ENCODE measurements at regions not wholly inside any gene's neighbourhood (a gene's known extent, or its start where the extent isn't known, plus 50 kb on each side); places are given as distances from the start of the nearest gene placed in this dataset.

DNA sequence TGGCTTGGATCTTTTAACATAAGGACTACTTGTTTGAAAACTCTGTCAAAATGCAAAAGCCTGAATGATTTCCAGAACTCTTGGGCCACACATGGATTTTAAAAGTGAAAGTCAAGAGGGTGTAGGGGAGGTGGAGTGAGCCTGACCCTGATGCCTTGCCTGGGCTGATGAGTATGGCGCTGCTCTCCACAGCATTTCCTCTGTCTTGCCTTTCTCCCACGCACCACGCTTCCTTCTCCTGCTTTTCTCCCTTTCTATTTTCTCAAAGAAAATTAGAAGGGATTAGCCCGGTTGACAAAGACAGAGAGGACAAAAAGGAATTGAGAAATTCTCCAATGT lies 207.0 kb upstream of the CCDC68 start:
- H3K4me1 Mint-ChIP-seq (ENCODE audit: unreplicated experiment), result no peaks in the 10 kb centered on the region
- H3K4me3 Mint-ChIP-seq (ENCODE audit: unreplicated experiment), result no peak overlapping the region
- peaks cover 11% of the 10 kb centered on the region for H3K27me3 Mint-ChIP-seq (ENCODE audit: unreplicated experiment)
- TF ChIP-seq, protein P1, sequence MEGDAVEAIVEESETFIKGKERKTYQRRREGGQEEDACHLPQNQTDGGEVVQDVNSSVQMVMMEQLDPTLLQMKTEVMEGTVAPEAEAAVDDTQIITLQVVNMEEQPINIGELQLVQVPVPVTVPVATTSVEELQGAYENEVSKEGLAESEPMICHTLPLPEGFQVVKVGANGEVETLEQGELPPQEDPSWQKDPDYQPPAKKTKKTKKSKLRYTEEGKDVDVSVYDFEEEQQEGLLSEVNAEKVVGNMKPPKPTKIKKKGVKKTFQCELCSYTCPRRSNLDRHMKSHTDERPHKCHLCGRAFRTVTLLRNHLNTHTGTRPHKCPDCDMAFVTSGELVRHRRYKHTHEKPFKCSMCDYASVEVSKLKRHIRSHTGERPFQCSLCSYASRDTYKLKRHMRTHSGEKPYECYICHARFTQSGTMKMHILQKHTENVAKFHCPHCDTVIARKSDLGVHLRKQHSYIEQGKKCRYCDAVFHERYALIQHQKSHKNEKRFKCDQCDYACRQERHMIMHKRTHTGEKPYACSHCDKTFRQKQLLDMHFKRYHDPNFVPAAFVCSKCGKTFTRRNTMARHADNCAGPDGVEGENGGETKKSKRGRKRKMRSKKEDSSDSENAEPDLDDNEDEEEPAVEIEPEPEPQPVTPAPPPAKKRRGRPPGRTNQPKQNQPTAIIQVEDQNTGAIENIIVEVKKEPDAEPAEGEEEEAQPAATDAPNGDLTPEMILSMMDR (IDR thresholded peaks at IDR 0.05), result no peak
- no peak for DNase-seq (ENCODE audit: extremely low spot score, unreplicated experiment)
- no peaks in the 10 kb centered on the region for H3K36me3 Mint-ChIP-seq (ENCODE audit: unreplicated experiment)
- no peak overlapping the region for H3K27ac Mint-ChIP-seq (ENCODE audit: unreplicated experiment)
- no peaks in the 10 kb centered on the region for H3K9me3 Mint-ChIP-seq (ENCODE audit: unreplicated experiment)

DNA sequence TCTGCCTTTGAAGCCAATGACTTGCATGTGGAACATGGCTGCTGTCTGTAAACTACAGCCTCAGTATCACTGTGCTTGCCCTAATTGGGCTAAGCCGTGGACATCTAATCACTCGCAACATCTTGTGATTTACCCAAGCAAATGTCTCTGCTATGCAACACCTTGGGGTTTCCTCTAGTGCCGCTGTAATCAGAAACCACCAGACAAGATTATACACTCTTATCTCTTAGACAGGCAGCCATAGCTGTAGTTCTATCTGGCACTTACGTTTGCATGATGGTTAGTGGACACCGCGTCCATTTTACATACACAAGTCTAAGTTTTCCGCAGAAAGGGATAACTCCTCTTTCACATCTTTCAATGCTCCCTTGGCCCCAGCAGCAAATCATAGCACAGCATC lies 204.3 kb upstream of the CCDC68 start:
- Mint-ChIP-seq H3K4me1 (ENCODE audit: unreplicated experiment) (no peaks in the 10 kb centered on the region), H3K9me3 (ENCODE audit: unreplicated experiment) (no peaks in the 10 kb centered on the region), H3K27me3 (ENCODE audit: unreplicated experiment) (peaks cover 11% of the 10 kb centered on the region), H3K27ac (ENCODE audit: unreplicated experiment) (no peak overlapping the region), H3K36me3 (ENCODE audit: unreplicated experiment) (no peaks in the 10 kb centered on the region), H3K4me3 (ENCODE audit: unreplicated experiment) (no peak overlapping the region)
- TF ChIP-seq, protein P1 (IDR thresholded peaks at IDR 0.05), result no peak
- DNase-seq (ENCODE audit: extremely low spot score, unreplicated experiment), result no peak

DNA sequence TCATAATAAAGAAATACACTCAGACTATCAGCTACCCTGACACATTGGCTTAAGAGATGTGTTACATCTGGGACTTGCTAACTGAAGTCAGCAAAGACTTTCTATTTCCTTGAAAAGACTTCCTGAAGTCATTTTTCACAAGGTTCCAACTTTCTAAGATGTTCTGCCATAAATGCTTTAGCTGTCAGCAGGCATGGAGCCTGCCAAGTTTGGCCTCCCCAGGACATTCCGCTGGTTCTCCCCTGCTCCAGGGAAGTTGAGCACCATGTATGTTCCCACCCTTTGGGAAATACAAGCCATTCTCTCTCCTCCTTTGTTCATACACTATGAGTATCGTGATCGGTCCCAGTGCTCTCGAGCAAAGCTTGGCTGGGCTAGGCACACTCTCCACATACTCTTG lies 202.7 kb upstream of the CCDC68 start:
- no peaks in the 10 kb centered on the region for H3K9me3 Mint-ChIP-seq (ENCODE audit: unreplicated experiment)
- no peaks in the 10 kb centered on the region for H3K4me1 Mint-ChIP-seq (ENCODE audit: unreplicated experiment)
- DNase-seq (ENCODE audit: extremely low spot score, unreplicated experiment), result no peak
- H3K4me3 Mint-ChIP-seq (ENCODE audit: unreplicated experiment), result no peak overlapping the region
- TF ChIP-seq, protein P1 (IDR thresholded peaks at IDR 0.05), result no peak
- no peaks in the 10 kb centered on the region for H3K36me3 Mint-ChIP-seq (ENCODE audit: unreplicated experiment)
- no peak overlapping the region for H3K27ac Mint-ChIP-seq (ENCODE audit: unreplicated experiment)
- peaks cover 11% of the 10 kb centered on the region for H3K27me3 Mint-ChIP-seq (ENCODE audit: unreplicated experiment)

DNA sequence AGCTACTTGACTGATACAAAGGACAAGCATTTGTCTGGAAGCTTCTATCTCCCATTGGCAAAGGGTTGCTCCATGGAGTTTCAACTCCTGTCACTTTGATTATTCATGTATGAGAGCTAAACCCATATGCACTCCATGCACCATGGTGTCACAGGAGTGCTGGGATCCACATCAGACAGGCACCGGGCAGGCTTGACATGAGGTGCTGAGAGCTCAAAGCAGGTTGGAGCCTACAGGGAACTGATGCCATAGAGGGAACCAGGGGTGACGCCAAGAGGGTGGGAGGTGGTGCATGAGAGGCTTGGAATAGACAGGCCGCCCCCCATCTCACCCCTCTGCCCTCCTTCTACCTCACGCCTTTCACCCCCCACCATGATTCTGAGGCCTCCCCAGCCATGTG lies 199.8 kb upstream of the CCDC68 start:
- Mint-ChIP-seq H3K27me3 (ENCODE audit: unreplicated experiment) (peaks cover 3% of the 10 kb centered on the region), H3K27ac (ENCODE audit: unreplicated experiment) (no peak overlapping the region), H3K36me3 (ENCODE audit: unreplicated experiment) (no peaks in the 10 kb centered on the region), H3K4me1 (ENCODE audit: unreplicated experiment) (no peaks in the 10 kb centered on the region), H3K4me3 (ENCODE audit: unreplicated experiment) (no peak overlapping the region), H3K9me3 (ENCODE audit: unreplicated experiment) (no peaks in the 10 kb centered on the region)
- no peak for DNase-seq (ENCODE audit: extremely low spot score, unreplicated experiment)
- TF ChIP-seq, protein P1 (IDR thresholded peaks at IDR 0.05), result no peak

DNA sequence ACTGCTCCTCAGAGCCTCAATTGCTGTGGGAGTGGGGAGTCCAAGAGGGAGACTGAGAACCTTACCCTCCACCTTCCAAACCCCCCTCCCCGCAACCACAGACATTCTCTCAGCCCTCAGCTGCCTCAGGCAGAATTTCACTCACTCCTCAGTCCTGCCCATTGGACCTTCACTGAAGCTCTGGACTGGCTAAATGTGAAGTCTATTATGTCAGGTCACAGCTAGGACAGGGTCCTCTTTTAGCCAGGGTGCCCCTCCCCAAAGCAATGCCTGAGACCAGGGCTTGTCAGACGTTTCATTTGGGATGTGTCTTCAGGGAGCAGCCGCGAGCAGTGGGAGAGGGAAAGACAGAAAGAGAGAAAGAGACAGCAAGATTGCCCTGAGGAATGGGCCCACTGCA lies 199.3 kb upstream of the CCDC68 start:
- no peaks in the 10 kb centered on the region for H3K4me1 Mint-ChIP-seq (ENCODE audit: unreplicated experiment)
- H3K27ac Mint-ChIP-seq (ENCODE audit: unreplicated experiment), result no peak overlapping the region
- H3K4me3 Mint-ChIP-seq (ENCODE audit: unreplicated experiment), result no peak overlapping the region
- H3K36me3 Mint-ChIP-seq (ENCODE audit: unreplicated experiment), result no peaks in the 10 kb centered on the region
- no peaks in the 10 kb centered on the region for H3K9me3 Mint-ChIP-seq (ENCODE audit: unreplicated experiment)
- peaks cover 3% of the 10 kb centered on the region for H3K27me3 Mint-ChIP-seq (ENCODE audit: unreplicated experiment)
- DNase-seq (ENCODE audit: extremely low spot score, unreplicated experiment), result no peak
- TF ChIP-seq, protein P1 (IDR thresholded peaks at IDR 0.05), result no peak

All from osteocyte (in vitro differentiated cells).